Stimulated activated effector memory CD8-positive, alpha-beta T cell treated with anti-CD3 and anti-CD28 coated beads, Interleukin-12 subunit alpha, Interleukin-12 subunit beta, amount 100 ng/mL, for 72 hours (primary cell): ENCODE measurements at regions not wholly inside any gene's neighbourhood (a gene's known extent, or its start where the extent isn't known, plus 50 kb on each side); places are given as distances from the start of the nearest gene placed in this dataset.
"Not testable (repeated sequence)": the region's sequence is repeated elsewhere in the genome, so short reads cannot be mapped to it uniquely, and the experiment has no call there.

Experiments
- ATAC-seq: fragments of 150-1000 bp; cut with Tn5 transposase; 2 replicates; pipeline ENCODE4 v1.10.0; 2021
- DNase-seq, 2 donors: peaks; one replicate each; pipeline ENCODE4 v3.0.0; 2021 to 2022; ENCODE audit warnings: low spot score in 2 of 2
- H3K27ac Mint-ChIP-seq: one replicate; pipeline ENCODE4 v1.8.0; 2022; ENCODE audit warnings: mild to moderate bottlenecking, mixed read lengths
- H3K36me3 Mint-ChIP-seq: one replicate; pipeline ENCODE4 v1.8.0; 2022; ENCODE audit warnings: mild to moderate bottlenecking, mixed read lengths
- H3K4me1 Mint-ChIP-seq: one replicate; pipeline ENCODE4 v1.8.0; 2022; ENCODE audit warnings: mixed read lengths
- H3K4me3 Mint-ChIP-seq: one replicate; pipeline ENCODE4 v1.8.0; 2022; ENCODE audit warnings: mild to moderate bottlenecking, mixed read lengths
- H3K9me3 Mint-ChIP-seq: one replicate; pipeline ENCODE4 v1.8.0; 2022; ENCODE audit warnings: mixed read lengths

DNA sequence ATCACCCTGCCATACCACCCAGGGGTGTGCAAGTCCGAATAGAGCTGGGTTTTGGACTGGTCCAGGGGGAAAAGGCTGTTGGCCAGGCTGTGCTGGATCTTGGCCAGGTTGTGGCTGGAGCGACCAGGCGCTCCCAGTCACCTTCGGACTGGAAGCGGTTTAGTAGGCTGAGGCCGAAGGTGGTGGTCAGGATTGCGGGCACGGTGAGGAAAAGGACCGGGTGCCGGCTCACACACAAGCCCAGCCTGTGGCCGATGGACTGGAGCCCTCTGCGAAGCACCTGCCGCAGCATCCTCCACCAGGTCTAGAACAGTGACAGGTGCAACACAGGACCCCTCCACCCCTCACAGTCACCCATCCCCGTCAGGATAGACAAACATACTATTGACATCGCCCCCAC, 590.6 kb upstream of the PTCHD4 start:
- Mint-ChIP-seq H3K27ac (no peak overlapping the region), H3K4me3 (no peak overlapping the region), H3K9me3 (peaks cover 27% of the 10 kb centered on the region), H3K4me1 (no peaks in the 10 kb centered on the region), H3K36me3 (no peaks in the 10 kb centered on the region)
- DNase-seq (no peak), ATAC-seq (no peak)

DNA sequence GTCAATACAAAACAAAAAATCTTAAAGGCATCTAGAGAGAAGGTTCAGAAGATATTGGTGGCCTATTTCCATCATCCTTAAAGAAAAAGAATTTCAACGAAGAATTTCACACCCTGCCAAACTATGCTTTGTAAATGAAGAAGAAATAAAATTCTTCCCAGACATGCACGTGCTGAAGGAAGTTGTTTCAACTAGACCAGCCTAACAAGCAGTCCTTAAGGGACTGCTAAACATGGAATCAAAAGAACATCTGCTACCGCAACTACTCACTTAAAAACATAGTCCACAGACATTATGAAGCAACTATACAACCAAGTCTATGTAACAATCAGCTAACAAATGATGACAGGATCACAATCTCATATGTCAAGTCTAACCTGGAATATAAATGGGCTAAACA, 584.9 kb upstream of the PTCHD4 start:
- no peak overlapping the region for H3K27ac Mint-ChIP-seq
- DNase-seq (no peak), ATAC-seq (no peak)
- peaks cover 12% of the 10 kb centered on the region for H3K9me3 Mint-ChIP-seq
- H3K4me1 Mint-ChIP-seq, result no peaks in the 10 kb centered on the region
- H3K4me3 Mint-ChIP-seq, result no peak overlapping the region
- no peaks in the 10 kb centered on the region for H3K36me3 Mint-ChIP-seq

DNA sequence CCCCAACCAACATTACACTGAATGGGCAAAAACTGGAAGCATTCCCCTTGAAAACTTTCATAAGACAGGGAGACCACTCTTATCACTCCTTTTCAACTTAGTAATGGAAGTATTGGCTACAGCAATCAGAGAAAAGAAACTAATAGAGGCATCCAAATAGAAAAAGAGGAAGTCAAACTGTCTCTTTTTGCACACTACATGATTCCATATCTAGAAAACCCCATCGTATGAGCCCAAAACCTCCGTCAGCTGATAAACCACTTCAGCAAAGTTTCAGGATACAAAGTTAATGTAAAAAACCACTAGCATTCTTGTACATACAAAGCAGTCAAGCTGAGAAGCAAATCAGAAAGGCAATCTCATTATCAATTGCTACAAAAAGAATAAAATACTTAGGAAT, 580.4 kb upstream of the PTCHD4 start:
- Mint-ChIP-seq H3K4me3 (no peak overlapping the region), H3K27ac (no peak overlapping the region), H3K4me1 (no peaks in the 10 kb centered on the region), H3K9me3 (peaks cover 22% of the 10 kb centered on the region), H3K36me3 (no peaks in the 10 kb centered on the region)
- no peak for DNase-seq
- no peak for ATAC-seq

DNA sequence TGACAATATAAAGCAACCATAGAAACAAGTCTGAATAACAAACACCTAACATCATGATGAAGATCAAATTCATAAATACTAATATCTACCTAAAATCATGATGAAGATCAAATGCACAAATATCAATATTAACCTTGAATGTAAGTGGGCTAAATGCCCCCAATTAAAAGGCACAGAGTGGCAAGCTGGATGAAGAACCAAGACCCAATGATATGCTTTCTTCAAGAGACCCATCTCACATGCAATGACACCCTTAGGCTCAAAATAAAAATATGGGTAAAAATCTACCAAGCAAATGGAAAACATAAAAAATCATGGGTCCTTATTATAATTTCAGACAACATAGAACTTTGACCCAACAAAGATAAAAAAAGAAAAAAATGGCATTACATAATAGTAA, 578.5 kb upstream of the PTCHD4 start:
- DNase-seq (no peak), ATAC-seq (no peak)
- Mint-ChIP-seq H3K36me3 (no peaks in the 10 kb centered on the region), H3K27ac (no peak overlapping the region), H3K9me3 (peaks cover 22% of the 10 kb centered on the region), H3K4me3 (no peak overlapping the region), H3K4me1 (no peaks in the 10 kb centered on the region)

DNA sequence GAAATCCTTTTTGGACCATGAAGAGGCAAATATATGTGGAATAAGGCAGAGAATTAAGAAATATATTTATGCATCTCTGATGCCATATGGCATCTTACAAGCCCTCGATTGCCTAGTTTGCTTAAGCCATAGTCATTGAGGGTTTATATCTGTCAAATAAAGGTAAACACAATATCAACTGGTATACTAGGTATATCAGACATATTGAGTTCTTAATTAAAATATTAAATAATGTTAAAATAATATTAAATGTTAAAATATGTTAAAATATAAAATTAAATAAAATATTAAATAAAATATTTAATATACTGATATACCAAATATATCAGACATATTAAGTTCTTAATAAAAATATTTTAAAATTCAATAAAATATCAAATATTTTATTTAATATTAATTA, 567.4 kb upstream of the PTCHD4 start:
- Mint-ChIP-seq H3K27ac (no peak overlapping the region), H3K36me3 (no peaks in the 10 kb centered on the region), H3K4me3 (no peak overlapping the region), H3K4me1 (no peaks in the 10 kb centered on the region), H3K9me3 (peaks cover 9% of the 10 kb centered on the region)
- ATAC-seq (no peak), DNase-seq (no peak)

DNA sequence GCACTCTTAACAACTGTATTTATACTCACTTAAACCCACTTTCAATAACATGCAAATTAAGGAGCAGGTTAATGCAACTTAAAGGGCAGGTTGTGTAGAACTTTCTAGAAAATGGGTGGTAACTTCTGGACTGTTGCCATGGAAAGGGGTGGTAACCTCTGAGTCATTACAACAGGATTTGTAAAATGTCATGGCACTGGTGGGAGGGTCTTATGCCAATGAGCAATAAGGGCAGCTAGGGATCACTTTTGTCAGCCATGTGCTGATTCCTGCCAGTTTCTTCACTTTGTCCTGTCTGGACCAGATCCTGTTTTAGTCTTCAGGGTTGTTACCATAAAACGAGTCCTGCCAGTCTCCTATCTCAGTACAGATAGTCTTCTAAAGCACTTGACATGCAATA, 560.5 kb upstream of the PTCHD4 start:
- ATAC-seq, result no peak
- no peak for DNase-seq
- Mint-ChIP-seq H3K4me1 (no peaks in the 10 kb centered on the region), H3K9me3 (peaks cover 20% of the 10 kb centered on the region), H3K27ac (no peak overlapping the region), H3K4me3 (no peak overlapping the region), H3K36me3 (no peaks in the 10 kb centered on the region)

DNA sequence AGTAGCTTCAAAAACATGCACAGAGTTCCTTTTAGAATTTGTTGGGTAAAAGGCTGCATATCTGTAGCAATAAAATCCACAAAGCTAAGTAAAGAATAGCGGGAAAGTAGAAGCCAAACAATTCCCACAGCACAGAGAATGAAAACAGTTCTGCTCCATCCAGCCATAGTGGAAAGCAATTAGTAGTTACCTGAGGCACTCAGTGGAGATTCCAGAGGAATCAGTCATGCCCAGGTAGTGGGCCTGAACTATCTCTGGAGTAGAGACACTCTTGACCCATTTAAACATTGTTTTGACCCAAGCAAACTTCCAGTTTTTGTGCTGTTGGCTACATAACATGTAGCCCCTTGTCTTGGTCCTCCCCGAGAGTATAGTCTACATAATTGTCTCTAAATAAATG, 559.5 kb upstream of the PTCHD4 start:
- Mint-ChIP-seq H3K9me3 (peaks cover 20% of the 10 kb centered on the region), H3K4me1 (no peaks in the 10 kb centered on the region), H3K36me3 (no peaks in the 10 kb centered on the region), H3K4me3 (no peak overlapping the region), H3K27ac (no peak overlapping the region)
- ATAC-seq (no peak), DNase-seq (no peak)

DNA sequence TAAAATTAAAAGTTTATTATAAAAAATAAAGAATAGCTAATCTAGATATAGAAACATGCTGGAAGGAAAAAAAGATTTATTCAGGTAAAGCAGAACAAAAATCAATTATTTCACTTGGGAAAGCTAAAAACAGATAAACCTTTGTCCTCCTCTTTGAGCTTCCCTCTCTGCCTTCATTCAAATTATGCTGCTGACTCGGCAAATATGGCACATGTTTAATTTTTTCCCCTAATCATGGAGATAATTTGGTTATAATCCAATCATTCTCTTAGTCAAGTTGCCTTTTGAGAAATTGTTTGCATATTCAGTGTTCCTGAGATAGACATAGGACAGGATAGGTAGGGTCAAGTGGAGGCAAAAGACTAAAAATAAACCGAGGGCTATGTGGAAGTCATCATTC, 556.8 kb upstream of the PTCHD4 start:
- Mint-ChIP-seq H3K9me3 (peaks cover 19% of the 10 kb centered on the region), H3K4me1 (no peaks in the 10 kb centered on the region), H3K27ac (no peak overlapping the region), H3K36me3 (no peaks in the 10 kb centered on the region), H3K4me3 (no peak overlapping the region)
- no peak for ATAC-seq
- no peak for DNase-seq

DNA sequence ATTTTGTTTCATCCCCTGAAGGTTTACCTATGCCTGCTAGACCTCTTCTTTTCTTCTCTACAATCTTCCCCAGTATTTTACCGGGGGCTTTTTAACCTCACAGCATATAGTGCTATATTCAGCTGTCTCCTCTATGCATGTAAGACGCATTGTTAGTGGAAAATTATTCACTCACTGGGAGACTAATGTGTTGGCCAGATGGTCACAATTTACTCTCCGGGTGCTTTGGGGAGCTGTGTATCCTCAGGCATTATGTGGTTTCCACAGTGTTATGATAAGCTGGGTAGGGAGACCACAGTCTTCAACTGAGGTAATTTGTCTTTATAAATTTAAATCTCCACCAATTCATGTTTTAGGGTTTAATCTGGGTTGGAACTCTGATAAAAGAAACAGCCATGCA, 553.8 kb upstream of the PTCHD4 start:
- no peak overlapping the region for H3K27ac Mint-ChIP-seq
- no peaks in the 10 kb centered on the region for H3K4me1 Mint-ChIP-seq
- DNase-seq, result no peak
- no peak for ATAC-seq
- H3K9me3 Mint-ChIP-seq, result peaks cover 19% of the 10 kb centered on the region
- no peaks in the 10 kb centered on the region for H3K36me3 Mint-ChIP-seq
- H3K4me3 Mint-ChIP-seq, result no peak overlapping the region

DNA sequence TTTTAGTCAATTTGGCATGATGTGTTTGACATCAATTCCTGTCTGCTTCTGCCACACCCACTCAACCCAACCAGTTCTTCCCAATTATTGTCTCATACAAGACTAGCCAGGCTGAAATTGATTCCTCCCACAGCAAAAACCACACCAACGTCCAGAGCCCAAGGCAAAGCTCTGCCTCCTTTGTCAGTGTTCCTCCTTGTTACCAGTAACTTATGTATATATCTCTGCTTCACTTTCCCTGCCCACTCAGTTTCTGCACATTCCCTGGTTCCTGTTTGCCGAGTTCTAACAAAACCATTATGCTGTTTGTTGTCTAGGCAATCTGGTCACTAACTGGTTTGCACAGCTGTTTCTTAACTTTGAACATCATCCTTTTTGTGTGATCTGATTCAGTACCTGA, 547.9 kb upstream of the PTCHD4 start:
- peaks cover 22% of the 10 kb centered on the region for H3K9me3 Mint-ChIP-seq
- no peaks in the 10 kb centered on the region for H3K36me3 Mint-ChIP-seq
- no peak overlapping the region for H3K4me3 Mint-ChIP-seq
- ATAC-seq (no peak), DNase-seq (no peak)
- no peaks in the 10 kb centered on the region for H3K4me1 Mint-ChIP-seq
- H3K27ac Mint-ChIP-seq, result no peak overlapping the region

DNA sequence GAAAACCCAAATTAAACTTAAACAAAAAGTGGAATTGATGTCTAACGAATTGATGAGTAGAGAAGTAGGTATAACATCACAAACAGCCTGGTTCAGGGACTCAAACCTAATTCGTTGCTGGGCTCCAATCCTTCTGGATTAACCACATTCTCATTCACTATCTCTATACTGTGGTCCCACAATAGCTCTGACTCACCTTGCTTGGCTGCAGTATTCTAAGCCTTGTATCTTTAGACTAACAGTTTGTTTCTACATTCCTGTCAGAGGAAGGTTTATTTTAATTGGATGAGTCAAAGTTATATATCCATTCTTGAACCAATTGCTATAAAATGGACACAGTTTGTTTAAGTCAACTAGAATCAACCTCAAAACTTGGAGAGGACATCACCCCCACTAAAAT, 530.5 kb upstream of the PTCHD4 start:
- no peaks in the 10 kb centered on the region for H3K4me1 Mint-ChIP-seq
- ATAC-seq (no peak), DNase-seq (no peak)
- no peak overlapping the region for H3K4me3 Mint-ChIP-seq
- no peak overlapping the region for H3K27ac Mint-ChIP-seq
- peaks cover 20% of the 10 kb centered on the region for H3K9me3 Mint-ChIP-seq
- no peaks in the 10 kb centered on the region for H3K36me3 Mint-ChIP-seq

DNA sequence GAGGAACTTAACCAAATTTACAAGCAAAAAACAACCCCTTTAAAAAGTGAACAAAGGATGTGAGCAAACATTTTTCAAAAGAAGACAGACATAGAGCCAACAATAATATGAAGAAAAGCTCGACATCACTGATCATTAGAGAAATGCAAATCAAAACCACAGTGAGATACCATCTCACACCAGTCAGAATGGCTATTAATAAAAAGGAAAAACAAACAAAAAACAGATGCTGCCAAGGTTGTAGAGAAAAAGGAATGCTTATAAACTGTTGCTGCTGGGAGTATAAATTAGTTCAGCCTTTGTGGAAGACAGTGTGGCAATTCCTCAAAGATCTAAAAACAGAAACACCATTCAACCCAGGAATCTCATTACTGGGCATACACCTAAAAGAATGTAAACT, 527.8 kb upstream of the PTCHD4 start:
- H3K36me3 Mint-ChIP-seq, DNase-seq, H3K4me3 Mint-ChIP-seq, H3K4me1 Mint-ChIP-seq, ATAC-seq, H3K27ac Mint-ChIP-seq: not testable (repeated sequence)
- peaks cover 21% of the 10 kb centered on the region for H3K9me3 Mint-ChIP-seq

DNA sequence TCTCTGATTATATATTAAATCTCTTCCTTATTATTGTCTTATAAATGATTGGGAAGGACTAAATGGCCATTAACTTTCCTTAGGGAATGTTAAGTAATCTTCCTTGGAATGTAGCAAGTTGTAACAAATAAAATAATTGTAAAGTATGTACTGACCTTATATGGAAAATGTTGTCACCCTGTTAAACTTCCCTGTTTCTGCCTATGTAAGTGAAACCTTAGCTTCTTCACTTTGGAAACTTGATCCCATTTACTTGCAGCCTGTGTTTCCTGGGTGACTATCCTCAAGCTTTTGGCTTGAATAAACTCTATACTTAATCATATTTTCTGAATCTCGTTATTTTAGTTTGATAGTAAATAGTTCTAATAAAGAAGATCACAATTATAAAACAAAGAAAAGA, 519.5 kb upstream of the PTCHD4 start:
- Mint-ChIP-seq H3K4me3 (no peak overlapping the region), H3K36me3 (no peaks in the 10 kb centered on the region), H3K4me1 (no peaks in the 10 kb centered on the region), H3K27ac (no peak overlapping the region), H3K9me3 (peaks cover 18% of the 10 kb centered on the region)
- ATAC-seq, result no peak
- no peak for DNase-seq

DNA sequence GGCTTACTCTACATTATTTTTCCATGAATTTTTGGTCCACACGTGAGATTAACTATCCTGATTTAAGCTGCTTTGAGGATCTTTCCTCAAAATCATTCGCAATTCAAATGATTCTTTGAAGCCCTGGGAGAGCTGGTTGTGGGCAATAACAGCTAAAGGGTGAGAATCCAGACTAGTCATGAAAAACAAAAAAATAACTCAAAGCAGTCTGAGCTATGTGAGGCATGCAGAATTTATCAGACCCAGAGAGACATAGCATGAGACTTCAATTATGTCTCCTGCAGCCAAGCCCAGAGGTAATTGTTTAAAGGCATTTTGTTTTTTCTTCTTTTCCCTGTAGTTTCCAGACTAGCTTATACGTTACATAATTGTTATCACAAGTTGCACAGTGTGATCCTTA, 517.3 kb upstream of the PTCHD4 start:
- DNase-seq (no peak), ATAC-seq (no peak)
- peaks cover 21% of the 10 kb centered on the region for H3K9me3 Mint-ChIP-seq
- no peaks in the 10 kb centered on the region for H3K36me3 Mint-ChIP-seq
- H3K27ac Mint-ChIP-seq, result no peak overlapping the region
- H3K4me1 Mint-ChIP-seq, result no peaks in the 10 kb centered on the region
- no peak overlapping the region for H3K4me3 Mint-ChIP-seq

DNA sequence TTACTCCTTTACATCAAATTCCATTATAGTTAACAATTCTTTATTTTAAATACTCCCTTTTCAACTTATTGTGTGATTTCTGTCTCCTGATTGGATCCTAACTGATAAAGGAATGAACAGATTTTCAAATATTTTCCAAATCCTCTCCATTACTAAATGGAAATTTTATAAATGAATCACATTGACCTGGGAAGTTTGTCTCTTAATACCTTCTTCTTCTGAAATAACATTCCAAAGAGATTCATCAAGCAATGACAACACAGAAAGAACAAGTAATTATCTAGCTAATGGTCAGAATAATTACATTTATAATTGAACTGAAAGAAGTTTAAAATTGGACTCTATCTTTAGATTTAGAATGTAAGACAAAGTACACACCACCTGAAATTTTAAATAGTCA, 515.4 kb upstream of the PTCHD4 start:
- H3K4me1 Mint-ChIP-seq, result no peaks in the 10 kb centered on the region
- H3K36me3 Mint-ChIP-seq, result no peaks in the 10 kb centered on the region
- DNase-seq (no peak), ATAC-seq (no peak)
- H3K4me3 Mint-ChIP-seq, result no peak overlapping the region
- H3K27ac Mint-ChIP-seq, result no peak overlapping the region
- H3K9me3 Mint-ChIP-seq, result peaks cover 25% of the 10 kb centered on the region

DNA sequence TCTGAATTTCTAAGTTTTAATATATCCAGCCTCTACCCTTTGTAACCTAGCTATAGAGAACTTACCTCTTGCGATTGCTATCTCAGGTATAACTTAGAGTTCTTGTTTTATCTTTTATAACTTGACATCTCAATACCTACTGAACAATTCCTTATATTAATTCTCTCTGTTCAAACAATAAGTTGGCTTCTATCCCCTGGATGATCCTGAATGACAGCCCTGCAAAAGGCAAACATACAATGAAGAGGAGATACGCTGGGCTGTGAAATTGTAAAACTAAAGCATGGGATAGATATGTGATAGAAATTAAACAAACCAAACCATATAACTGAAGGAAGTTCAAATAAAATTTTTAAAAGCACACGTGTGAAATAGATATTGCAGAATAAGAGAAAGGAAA, 513.6 kb upstream of the PTCHD4 start:
- Mint-ChIP-seq H3K36me3 (no peaks in the 10 kb centered on the region), H3K9me3 (peaks cover 20% of the 10 kb centered on the region), H3K4me1 (no peaks in the 10 kb centered on the region), H3K27ac (no peak overlapping the region), H3K4me3 (no peak overlapping the region)
- DNase-seq (no peak), ATAC-seq (no peak)

DNA sequence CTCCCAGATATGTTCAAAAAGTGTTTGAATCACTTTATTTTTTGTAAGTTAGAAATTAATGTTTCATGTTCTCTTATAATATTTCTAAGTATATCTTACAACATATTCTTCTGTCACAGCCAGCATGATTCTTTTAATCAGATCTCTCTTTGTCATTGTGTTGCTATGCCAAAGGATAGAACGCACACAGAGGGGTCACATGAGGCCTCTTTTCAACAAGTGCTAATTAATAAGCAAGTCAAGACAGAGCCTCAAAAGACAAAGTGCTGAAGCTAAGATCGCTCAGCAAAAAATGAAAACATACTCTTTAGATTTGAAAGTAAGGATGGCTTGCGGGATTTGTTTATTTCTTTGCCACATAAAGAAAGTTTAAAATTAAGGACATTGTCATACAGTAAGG, 508.8 kb upstream of the PTCHD4 start:
- H3K27ac Mint-ChIP-seq, result no peak overlapping the region
- no peaks in the 10 kb centered on the region for H3K36me3 Mint-ChIP-seq
- H3K4me3 Mint-ChIP-seq, result no peak overlapping the region
- DNase-seq, result no peak
- H3K4me1 Mint-ChIP-seq, result no peaks in the 10 kb centered on the region
- ATAC-seq, result no peak
- H3K9me3 Mint-ChIP-seq, result peaks cover 18% of the 10 kb centered on the region
